ENCODE measurements at regions not wholly inside any gene's neighbourhood (a gene's known extent, or its start where the extent isn't known, plus 50 kb on each side); places are given as distances from the start of the nearest gene placed in this dataset.

DNA sequence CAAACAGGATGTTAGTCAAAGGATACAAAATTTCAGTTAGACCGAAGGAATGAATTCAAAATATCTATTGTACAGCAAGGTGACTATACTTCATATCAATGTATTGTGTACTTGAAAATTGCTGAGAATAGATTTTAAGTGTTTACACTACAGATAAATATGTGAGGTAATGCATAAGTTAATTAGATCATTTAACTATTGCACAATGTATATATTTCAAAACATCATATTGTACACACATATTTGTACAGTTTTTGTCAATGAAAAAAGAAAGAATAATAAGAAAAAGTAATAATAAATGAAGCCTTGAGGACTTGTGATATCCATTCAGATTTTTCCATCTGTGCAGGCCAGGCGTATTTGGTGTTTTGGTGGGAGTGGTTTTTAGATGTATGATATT, 367.4 kb upstream of the SNX7 start:
- WGBS, 2 donors, result 72 to 87% methylated on average over 2 of the region's 2 CpGs
- no peak for FAIRE-seq
- no peak overlapping the region for H3K4me3 ChIP-seq
- H3K36me3 ChIP-seq, result no peaks in the 10 kb centered on the region
- intact Hi-C loops (cut with DNase I), result no loop called here
- TF ChIP-seq, protein P1, sequence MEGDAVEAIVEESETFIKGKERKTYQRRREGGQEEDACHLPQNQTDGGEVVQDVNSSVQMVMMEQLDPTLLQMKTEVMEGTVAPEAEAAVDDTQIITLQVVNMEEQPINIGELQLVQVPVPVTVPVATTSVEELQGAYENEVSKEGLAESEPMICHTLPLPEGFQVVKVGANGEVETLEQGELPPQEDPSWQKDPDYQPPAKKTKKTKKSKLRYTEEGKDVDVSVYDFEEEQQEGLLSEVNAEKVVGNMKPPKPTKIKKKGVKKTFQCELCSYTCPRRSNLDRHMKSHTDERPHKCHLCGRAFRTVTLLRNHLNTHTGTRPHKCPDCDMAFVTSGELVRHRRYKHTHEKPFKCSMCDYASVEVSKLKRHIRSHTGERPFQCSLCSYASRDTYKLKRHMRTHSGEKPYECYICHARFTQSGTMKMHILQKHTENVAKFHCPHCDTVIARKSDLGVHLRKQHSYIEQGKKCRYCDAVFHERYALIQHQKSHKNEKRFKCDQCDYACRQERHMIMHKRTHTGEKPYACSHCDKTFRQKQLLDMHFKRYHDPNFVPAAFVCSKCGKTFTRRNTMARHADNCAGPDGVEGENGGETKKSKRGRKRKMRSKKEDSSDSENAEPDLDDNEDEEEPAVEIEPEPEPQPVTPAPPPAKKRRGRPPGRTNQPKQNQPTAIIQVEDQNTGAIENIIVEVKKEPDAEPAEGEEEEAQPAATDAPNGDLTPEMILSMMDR (IDR thresholded peaks at IDR 0.05), result no peak
- no peaks in the 10 kb centered on the region for H3K4me1 ChIP-seq
- DNase-seq, result no peak
- H3K27me3 ChIP-seq, result no peaks in the 10 kb centered on the region
- no peak for ATAC-seq
- no peak overlapping the region for H3K27ac ChIP-seq
- H3K9me3 ChIP-seq, result no peaks in the 10 kb centered on the region

DNA sequence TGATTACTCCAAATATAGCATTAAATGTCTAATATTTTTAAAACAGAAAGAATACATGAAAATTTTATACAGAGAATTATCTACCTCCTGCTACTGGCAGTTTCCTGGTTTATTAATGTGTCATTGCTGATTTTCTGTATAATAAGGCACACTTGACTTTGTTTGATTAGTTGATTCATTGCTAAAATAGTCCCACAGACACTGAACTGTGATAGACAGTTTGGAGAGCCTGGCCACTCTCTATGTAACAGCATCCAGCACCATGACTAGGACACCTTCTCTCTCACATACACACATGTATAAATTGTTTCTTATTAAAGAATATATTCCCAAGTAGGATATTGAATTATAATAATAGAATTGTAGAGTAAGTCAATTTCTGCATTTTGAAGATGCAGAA, 368.5 kb upstream of the SNX7 start:
- FAIRE-seq, result no peak
- ATAC-seq, result no peak
- intact Hi-C loops (cut with DNase I), result no loop called here

DNA sequence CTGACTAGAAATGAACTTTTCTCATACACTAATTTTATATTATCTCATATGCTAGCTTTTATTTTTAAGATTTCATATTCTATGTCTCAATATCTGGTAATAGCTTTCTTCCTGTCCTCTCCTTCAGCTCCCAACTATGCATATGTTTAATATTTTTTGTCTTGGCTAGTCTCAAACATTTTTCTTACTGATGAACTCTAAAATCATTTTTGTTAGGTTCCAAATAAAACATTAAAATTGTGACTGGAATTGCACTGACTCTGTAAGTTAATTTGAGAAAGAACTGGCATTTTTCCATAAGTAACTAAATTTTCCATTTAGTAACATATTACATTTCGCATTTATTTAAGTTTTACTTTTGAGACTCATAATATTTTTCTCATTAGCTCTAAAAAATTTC, 368.5 kb upstream of the DPYD start:
- no peak for FAIRE-seq
- intact Hi-C loops (cut with DNase I), result no loop called here
- Histone ChIP-seq H3K36me3 (no peaks in the 10 kb centered on the region), H3K27me3 (no peaks in the 10 kb centered on the region), H3K27ac (no peak overlapping the region), H3K4me1 (no peaks in the 10 kb centered on the region), H3K9me3 (no peaks in the 10 kb centered on the region), H3K4me3 (no peak overlapping the region)
- no peak for DNase-seq
- WGBS, 2 donors, result 84 to 85% methylated on average over 1 of the region's 1 CpG
- TF ChIP-seq, protein P1 (IDR thresholded peaks at IDR 0.05), result no peak
- no peak for ATAC-seq

More for the DNA sequence above, 368.5 kb upstream of the SNX7 start:
- H3K27me3 ChIP-seq, result no peaks in the 10 kb centered on the region
- DNase-seq, result no peak
- no peaks in the 10 kb centered on the region for H3K4me1 ChIP-seq
- no peaks in the 10 kb centered on the region for H3K9me3 ChIP-seq
- H3K27ac ChIP-seq, result no peak overlapping the region
- no peak overlapping the region for H3K4me3 ChIP-seq
- TF ChIP-seq, protein P1 (IDR thresholded peaks at IDR 0.05), result no peak
- H3K36me3 ChIP-seq, result no peaks in the 10 kb centered on the region

DNA sequence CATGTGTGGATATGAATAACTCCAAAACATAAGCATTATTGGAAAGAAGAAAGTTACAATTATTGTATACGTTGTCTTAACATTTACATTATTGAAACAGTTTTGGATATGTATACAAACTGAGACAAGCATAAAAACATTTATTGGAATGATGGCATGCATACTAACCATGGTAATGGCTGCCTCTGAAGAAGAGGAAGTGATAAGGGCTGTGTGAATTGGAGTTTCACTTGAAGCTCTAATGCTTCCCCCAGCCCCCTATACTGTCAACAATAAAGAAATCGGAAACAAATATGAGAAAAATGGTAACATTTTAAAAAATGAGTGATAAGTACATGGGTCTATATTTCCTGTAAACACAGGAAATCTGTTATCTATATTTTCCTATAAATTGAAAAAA, 367.7 kb upstream of the DPYD start:
- no peaks in the 10 kb centered on the region for H3K27me3 ChIP-seq
- no peaks in the 10 kb centered on the region for H3K36me3 ChIP-seq
- intact Hi-C loops (cut with DNase I), result no loop called here
- 62 to 78% methylated on average over 2 of the region's 2 CpGs for WGBS, 2 donors
- FAIRE-seq (no peak), DNase-seq (no peak), ATAC-seq (no peak)
- H3K4me1 ChIP-seq, result no peaks in the 10 kb centered on the region
- no peak overlapping the region for H3K4me3 ChIP-seq
- H3K27ac ChIP-seq, result no peak overlapping the region
- TF ChIP-seq, protein P1 (IDR thresholded peaks at IDR 0.05), result no peak
- H3K9me3 ChIP-seq, result no peaks in the 10 kb centered on the region

DNA sequence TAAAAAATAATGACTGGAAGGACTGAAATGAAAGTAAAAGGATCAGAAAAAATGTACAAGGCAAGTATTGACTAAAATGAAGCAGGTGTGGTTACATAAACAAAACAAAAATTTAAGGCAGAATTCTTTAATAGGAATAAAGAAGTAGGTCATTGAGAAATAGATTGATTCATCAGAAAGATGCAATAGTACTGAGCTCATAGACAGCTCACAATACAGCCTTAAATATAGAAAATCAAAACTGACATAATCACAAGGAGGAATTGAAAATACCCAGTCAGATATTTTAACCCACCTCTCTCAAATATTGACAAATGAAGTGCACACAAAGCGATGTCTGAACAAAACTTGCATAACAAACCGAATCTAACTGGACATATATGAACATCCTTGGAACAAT, 366.8 kb upstream of the DPYD start:
- intact Hi-C loops (cut with DNase I), result no loop called here
- FAIRE-seq, result no peak

More for the DNA sequence above, 366.8 kb upstream of the DPYD start:
- Histone ChIP-seq H3K27ac (no peak overlapping the region), H3K9me3 (no peaks in the 10 kb centered on the region), H3K27me3 (no peaks in the 10 kb centered on the region), H3K4me1 (no peaks in the 10 kb centered on the region), H3K4me3 (no peak overlapping the region), H3K36me3 (no peaks in the 10 kb centered on the region)
- WGBS, 2 donors, result 61 to 68% methylated on average over 2 of the region's 2 CpGs
- TF ChIP-seq, protein P1 (IDR thresholded peaks at IDR 0.05), result no peak
- ATAC-seq (no peak), DNase-seq (no peak)

All from pancreas (tissue), 10 donors.